Chondrocyte (in vitro differentiated cells): ENCODE measurements at regions not wholly inside any gene's neighbourhood (a gene's known extent, or its start where the extent isn't known, plus 50 kb on each side); places are given as distances from the start of the nearest gene placed in this dataset.
A peak's percentile ranks its signal among the peaks of the same experiment; 100 is the strongest.
"Not testable (repeated sequence)": the region's sequence is repeated elsewhere in the genome, so short reads cannot be mapped to it uniquely, and the experiment has no call there.

ENCODE experiments used
- DNase-seq: peaks from one replicate; pipeline ENCODE4 v3.0.0; 2021; ENCODE audit warnings: mixed read lengths, low spot score
- H3K27ac Mint-ChIP-seq: one replicate; pipeline ENCODE4 v1.8.0; 2021; ENCODE audit warnings: mild to moderate bottlenecking, moderate library complexity, mixed read lengths; ENCODE audit not compliant: unreplicated experiment
- H3K27me3 Mint-ChIP-seq: 2 replicates; pipeline ENCODE4 v1.8.0; 2021; ENCODE audit warnings: low read depth, mixed read lengths
- H3K36me3 Mint-ChIP-seq: 2 replicates; pipeline ENCODE4 v1.8.0; 2021; ENCODE audit warnings: low read depth, mixed read lengths
- H3K4me1 Mint-ChIP-seq: 2 replicates; pipeline ENCODE4 v1.8.0; 2021; ENCODE audit warnings: low read depth, mild to moderate bottlenecking, mixed read lengths
- H3K4me3 Mint-ChIP-seq: one replicate; pipeline ENCODE4 v1.8.0; 2021; ENCODE audit warnings: mild to moderate bottlenecking, moderate library complexity, mixed read lengths; ENCODE audit not compliant: unreplicated experiment
- H3K9me3 Mint-ChIP-seq: 2 replicates; pipeline ENCODE4 v1.8.0; 2021; ENCODE audit warnings: low read depth, mixed read lengths
- CTCF ChIP-seq: fragments of 200-600 bp; sonication (generic); IDR thresholded peaks from 2 replicates; pipeline ENCODE4 v1.5.0; 2021; ENCODE audit warnings: antibody characterized with exemption, mild to moderate bottlenecking, moderate library complexity

- no peak for TF ChIP-seq CTCF
- Mint-ChIP-seq H3K27me3 (peaks cover 14% of the 10 kb centered on the region), H3K27ac (no peak overlapping the region)
Observed at GRCh38 chr3:140777631-140778233, 99.9 kb downstream of the TRIM42 start.

GRCh38 chr3:140791368-140791767 is 113.5 kb downstream of the TRIM42 start:
- Mint-ChIP-seq H3K27me3 (peaks cover 33% of the 10 kb centered on the region), H3K36me3 (peaks cover 9% of the 10 kb centered on the region), H3K4me3 (no peak overlapping the region), H3K9me3 (peaks cover 22% of the 10 kb centered on the region), H3K27ac (no peak overlapping the region), H3K4me1 (no peaks in the 10 kb centered on the region)
- TF ChIP-seq CTCF: no peak
- DNase-seq: no peak

More at GRCh38 chr3:140777631-140778233, 99.9 kb downstream of the TRIM42 start:
- Mint-ChIP-seq H3K4me3 (no peak overlapping the region), H3K36me3 (peaks cover 1% of the 10 kb centered on the region), H3K9me3 (peaks cover 7% of the 10 kb centered on the region), H3K4me1 (no peaks in the 10 kb centered on the region)
- DNase-seq: no peak

GRCh38 chr3:140794507-140794906 is 116.6 kb downstream of the TRIM42 start:
- TF ChIP-seq CTCF: no peak
- Mint-ChIP-seq H3K27me3 (peaks cover 24% of the 10 kb centered on the region), H3K4me1 (no peaks in the 10 kb centered on the region), H3K4me3 (no peak overlapping the region), H3K36me3 (peaks cover 9% of the 10 kb centered on the region), H3K9me3 (peaks cover 35% of the 10 kb centered on the region), H3K27ac (no peak overlapping the region)
- DNase-seq: no peak

GRCh38 chr3:140802898-140803297 is 125.0 kb downstream of the TRIM42 start:
- H3K36me3 Mint-ChIP-seq, DNase-seq, H3K4me1 Mint-ChIP-seq, H3K27me3 Mint-ChIP-seq, H3K27ac Mint-ChIP-seq, H3K4me3 Mint-ChIP-seq: not testable (repeated sequence)
- peaks cover 33% of the 10 kb centered on the region for H3K9me3 Mint-ChIP-seq

GRCh38 chr3:140809316-140809715 is 131.5 kb downstream of the TRIM42 start:
- H3K4me3 Mint-ChIP-seq: no peak overlapping the region
- peaks cover 3% of the 10 kb centered on the region for H3K36me3 Mint-ChIP-seq
- no peak for DNase-seq
- TF ChIP-seq CTCF: no peak
- peak overlapping the region; percentile 64 for H3K27ac Mint-ChIP-seq
- H3K27me3 Mint-ChIP-seq: peaks cover 3% of the 10 kb centered on the region
- peaks cover 13% of the 10 kb centered on the region for H3K4me1 Mint-ChIP-seq
- peaks cover 20% of the 10 kb centered on the region for H3K9me3 Mint-ChIP-seq
